GM19239 (cell line): ENCODE measurements at regions not wholly inside any gene's neighbourhood (a gene's known extent, or its start where the extent isn't known, plus 50 kb on each side); places are given as distances from the start of the nearest gene placed in this dataset.
"Not testable (repeated sequence)": the region's sequence is repeated elsewhere in the genome, so short reads cannot be mapped to it uniquely, and the experiment has no call there.

Experiments used
- DNase-seq: peaks from one replicate; pipeline ENCODE4 v3.0.0; 2011; ENCODE audit warnings: low spot score; ENCODE audit not compliant: insufficient read length
- FAIRE-seq: peaks from 2 replicates; lab custom pipeline; 2011; peaks lifted over from hg19 to GRCh38; lab: Jason Lieb, UNC

DNA sequence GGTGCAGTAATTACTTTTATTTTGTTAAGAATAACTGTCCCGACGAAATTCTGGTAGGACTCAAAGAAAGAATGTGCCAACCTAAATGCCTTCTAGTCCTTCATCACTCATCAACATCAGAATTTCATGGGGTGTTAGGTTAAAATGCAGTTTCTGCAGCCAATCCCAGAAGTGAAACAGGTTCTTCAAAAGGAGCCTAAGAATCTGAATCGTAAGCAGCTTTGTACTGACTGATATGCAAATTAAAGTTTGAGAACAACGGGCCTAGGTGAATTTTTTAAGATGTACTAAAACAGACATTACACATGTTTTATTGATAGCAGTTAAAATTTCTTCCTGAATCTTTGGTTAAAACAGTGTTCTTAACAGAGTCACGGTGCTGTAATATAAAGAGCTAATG lies 140.3 kb upstream of the ZC3H15 start:
- FAIRE-seq (no peak), DNase-seq (no peak)

DNA sequence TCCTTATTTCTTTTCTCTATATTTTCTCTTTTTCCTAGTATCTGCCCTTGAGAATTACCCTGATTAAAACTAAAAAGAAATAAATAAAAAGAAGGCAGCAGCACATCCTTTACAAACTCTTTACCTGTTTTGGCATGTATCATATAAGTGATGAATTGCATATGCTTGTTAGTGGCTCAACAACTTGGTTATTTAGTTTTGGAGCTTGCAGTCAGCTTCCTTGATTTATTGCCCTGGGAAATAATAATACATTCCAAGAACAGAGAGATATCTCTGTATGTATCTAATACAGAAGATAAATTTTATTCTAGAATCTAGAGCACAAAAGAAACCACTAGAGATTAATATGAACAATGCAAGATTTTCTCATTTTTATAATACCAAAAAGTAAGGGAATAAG lies 139.8 kb upstream of the ZC3H15 start:
- peak; percentile 21 for FAIRE-seq

DNA sequence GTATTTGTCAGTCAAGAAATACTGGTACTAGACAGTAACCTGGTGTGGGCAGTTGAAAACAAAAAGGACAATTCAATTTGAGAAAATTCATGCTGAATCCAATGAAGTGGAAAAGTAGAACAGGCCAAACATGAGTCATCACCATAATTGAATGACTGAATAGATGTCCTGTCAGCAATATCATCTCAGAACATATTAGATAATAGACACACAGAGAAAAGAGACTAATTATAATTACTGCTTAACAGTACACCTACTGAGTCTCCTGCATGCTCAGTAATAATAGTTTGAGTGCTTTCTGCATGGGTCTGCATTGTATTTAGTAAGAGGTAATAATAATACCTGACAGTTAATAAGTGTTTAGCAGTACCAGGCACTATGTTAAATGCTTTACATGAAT lies 138.6 kb upstream of the ZC3H15 start:
- no peak for FAIRE-seq
- DNase-seq, result no peak

More for the DNA sequence above, 139.8 kb upstream of the ZC3H15 start:
- DNase-seq, result no peak

DNA sequence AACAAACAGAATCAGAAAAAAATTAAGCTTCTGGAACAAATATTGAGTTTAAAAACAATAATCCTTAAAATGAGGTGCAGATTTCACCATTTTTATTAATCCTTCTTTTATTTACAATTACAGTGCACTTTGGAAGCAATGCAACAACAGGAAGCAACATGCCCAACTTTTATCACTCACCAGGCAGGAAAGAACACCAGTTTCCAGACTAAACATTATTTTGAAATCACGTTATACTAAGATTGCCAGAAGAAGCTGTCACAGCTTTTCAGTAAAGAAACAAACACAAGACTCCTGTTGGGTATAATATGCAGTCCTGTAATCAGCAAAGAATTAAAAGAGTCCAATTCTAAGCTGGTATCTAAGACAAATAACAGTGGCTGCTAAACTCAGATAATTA lies 137.9 kb upstream of the ZC3H15 start:
- FAIRE-seq (no peak), DNase-seq (no peak)

DNA sequence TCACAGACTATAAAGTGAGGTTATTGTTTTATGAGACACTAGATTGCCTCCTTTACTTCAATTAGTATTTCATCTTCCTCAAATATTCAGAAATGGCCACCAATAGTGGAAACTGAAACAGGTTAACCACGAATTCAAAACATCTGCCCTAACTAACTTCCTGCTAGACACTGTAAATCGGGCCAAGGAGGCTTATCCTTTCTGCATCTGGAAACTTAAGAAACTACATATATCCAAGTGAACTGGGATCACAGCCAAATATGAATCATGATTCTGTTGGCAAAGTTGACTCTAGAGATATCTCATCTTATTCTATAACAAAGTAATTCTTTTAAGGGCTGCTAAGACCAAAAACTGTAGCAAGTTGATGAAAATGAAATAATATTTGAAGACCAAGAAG lies 136.6 kb upstream of the ZC3H15 start:
- peak; percentile 59 for FAIRE-seq
- no peak for DNase-seq

- not testable (repeated sequence) for FAIRE-seq, DNase-seq
Observed at GRCh38 chr2:186354160-186354559, 131.9 kb upstream of the ZC3H15 start.

- no peak for DNase-seq
- FAIRE-seq, result no peak
Observed at GRCh38 chr2:186365406-186365805, 120.7 kb upstream of the ZC3H15 start.

DNA sequence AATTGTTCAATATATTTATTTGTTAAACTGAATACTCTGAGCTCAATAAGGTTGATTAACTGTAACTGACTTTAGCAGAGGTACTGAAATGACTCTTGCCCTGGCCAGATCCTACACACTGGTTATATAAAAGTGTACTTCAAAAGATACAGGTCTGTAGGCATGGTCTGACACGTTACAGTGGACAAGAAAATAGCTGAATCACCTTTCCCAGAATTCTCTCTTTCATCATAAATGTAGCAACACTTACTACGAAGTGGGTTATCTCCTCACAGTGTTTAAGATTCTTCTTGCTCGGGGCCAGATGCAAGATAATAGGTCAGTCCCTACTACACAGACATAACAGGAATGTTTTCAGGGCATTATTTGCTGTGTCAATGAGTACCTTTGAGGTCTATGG lies 107.0 kb upstream of the ZC3H15 start:
- DNase-seq, result no peak
- no peak for FAIRE-seq

- DNase-seq (no peak), FAIRE-seq (no peak)
Observed at GRCh38 chr2:186380805-186381204, 105.3 kb upstream of the ZC3H15 start.

GRCh38 chr2:186381573-186381972 lies 104.5 kb upstream of the ZC3H15 start:
- FAIRE-seq, result no peak
- DNase-seq, result no peak

- FAIRE-seq, result peak; percentile 14
- no peak for DNase-seq
Observed at GRCh38 chr2:186382932-186383331, 103.1 kb upstream of the ZC3H15 start.

DNA sequence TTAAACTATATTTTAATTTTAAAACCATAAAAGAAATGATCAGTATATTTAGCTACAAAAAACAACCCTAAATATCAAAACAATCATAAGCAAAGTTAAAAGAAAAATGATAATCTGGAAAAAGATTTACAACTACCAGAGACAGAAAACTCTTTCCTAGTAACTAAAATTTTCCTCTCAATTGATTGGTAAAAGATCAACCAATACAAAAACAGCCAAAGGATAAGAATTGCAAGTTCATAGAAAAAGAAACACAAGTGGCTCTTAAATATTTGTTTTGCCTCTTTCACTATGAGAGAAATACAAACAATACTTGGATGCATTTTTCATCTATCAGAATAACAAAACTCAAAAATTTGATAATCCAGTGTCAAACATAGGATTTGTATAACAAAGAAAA lies 101.8 kb upstream of the ZC3H15 start:
- DNase-seq (no peak), FAIRE-seq (no peak)

DNA sequence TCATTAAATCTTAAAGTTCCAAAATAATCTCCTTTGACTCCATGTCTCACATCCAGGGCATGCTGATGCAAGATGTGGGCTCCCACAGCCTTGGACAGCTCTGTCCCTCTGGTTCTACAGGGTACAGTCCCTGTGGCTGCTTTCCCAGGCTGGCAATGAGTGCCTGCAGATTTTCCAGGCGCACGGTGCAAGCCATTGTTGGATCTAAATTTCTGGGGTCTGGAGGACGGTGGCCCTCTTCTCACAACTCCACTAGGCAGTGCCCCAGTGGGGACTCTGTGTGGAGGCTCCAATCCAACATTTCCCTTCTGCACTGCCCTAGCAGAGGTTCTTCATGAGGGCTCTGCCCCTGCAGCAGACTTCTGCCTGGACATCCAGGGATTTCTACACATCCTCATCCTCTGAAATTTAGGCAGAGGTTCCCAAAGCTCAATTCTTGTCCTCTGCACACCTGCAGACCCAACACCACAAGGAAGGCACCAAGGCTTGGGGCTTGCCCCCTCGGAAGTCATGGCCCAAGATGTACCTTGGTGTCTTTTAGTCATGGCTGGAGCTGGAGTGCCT lies 100.3 kb upstream of the ZC3H15 start:
- not testable (repeated sequence) for DNase-seq, FAIRE-seq

DNA sequence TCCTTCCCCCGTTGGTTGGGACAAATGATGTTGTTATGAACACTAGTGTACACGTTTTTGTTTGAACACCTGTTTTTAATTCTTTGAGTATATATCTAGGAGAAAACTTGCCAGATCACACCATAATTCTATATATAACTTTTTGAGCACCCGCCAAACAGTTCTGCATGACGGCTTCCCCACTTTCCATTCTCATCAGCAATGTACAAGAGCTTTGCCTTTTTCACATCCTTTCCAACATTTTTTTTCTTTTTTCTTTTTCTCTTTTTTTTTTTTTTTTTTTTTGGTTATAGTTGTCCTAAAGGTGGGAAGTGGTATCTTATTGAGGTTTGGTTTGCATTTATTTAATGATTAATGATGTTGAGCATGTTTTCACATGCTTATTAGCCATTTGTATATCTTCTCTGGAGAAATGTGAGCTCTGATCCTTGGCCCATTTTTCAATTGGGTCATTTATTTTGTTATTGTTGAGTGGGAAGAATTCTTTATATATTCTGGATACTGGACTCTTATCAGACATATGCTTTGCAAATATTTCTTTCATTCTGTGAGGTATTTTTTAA lies 86.9 kb upstream of the ZC3H15 start:
- FAIRE-seq, result no peak

GRCh38 chr2:186405842-186406241 lies 80.2 kb upstream of the ZC3H15 start:
- no peak for DNase-seq
- no peak for FAIRE-seq

More for the DNA sequence above, 86.9 kb upstream of the ZC3H15 start:
- no peak for DNase-seq

DNA sequence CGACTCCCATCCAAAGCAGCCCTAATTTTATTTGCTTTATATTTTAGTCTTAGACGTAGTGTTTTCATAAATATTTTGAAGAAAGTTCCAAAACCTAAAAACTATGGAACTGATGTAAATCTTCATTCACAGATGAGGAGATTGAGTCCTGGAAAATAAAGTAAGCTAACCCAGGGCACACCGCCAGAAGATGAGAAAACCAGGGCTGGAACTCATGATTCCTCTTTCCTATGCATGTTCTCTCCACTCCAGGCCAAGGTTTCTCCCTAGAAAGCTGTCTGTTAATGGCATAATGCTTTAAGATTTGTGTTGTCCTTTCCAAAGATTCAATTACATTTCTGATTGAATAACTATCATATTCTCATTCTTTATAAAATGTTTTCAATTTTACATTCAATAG lies 78.4 kb upstream of the ZC3H15 start:
- DNase-seq (no peak), FAIRE-seq (peak; percentile 23)

DNA sequence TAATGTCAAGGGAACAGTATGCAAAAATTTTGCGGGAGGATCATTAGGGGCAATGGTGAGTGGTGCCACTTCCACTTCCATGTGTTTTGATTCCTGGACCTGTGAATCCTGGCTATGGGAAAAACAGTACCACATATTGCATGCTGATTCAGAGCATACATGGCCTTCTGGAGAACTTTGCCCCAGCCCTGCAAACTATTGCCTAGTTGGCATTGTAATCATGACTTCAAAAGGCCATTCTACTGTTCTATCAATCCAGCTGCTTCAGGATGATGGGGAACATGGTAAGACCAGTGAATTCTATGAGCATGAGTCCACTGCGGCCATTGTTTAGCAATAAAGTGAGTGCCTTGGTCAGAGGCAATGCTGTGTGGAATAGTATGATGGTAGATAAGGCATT lies 75.3 kb upstream of the ZC3H15 start:
- FAIRE-seq (no peak), DNase-seq (no peak)

DNA sequence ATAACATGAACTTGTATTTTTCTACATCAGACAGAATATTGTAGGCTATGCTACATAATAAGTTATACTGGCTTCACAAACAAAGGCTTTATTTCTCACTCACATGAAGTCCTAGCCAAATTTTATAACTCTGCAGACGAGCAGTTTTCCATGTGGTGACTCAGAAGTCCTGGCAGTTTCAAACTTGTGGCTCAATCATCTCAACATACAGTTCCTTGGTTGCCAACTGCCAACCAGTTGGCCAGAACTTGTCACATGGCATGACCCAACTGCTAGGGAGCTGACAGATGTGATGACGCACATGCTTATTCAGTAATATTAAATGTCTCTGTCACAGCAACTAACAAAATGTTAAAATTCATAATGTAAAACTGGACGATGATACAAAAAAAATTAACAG lies 63.8 kb upstream of the ZC3H15 start:
- DNase-seq, result no peak
- no peak for FAIRE-seq

GRCh38 chr2:186423481-186423880 lies 62.6 kb upstream of the ZC3H15 start:
- FAIRE-seq, result no peak

GRCh38 chr2:186424265-186424664 lies 61.8 kb upstream of the ZC3H15 start:
- DNase-seq (no peak), FAIRE-seq (no peak)

More at GRCh38 chr2:186423481-186423880, 62.6 kb upstream of the ZC3H15 start:
- no peak for DNase-seq

- FAIRE-seq, result no peak
- DNase-seq, result no peak
Observed at GRCh38 chr2:186425576-186425975, 60.5 kb upstream of the ZC3H15 start.
